Liver (tissue), 3 donors: ENCODE measurements at regions not wholly inside any gene's neighbourhood (a gene's known extent, or its start where the extent isn't known, plus 50 kb on each side); places are given as distances from the start of the nearest gene placed in this dataset.

Experiments
- ATF3 ChIP-seq: IDR thresholded peaks from 2 replicates; pipeline ENCODE4 v1.6.1; 2016; ENCODE audit warnings: antibody characterized with exemption
- GABPA ChIP-seq, 2 donors: IDR thresholded peaks in 1 of 2; conservative IDR thresholded peaks in 1 of 2; 2 replicates each; pipeline ENCODE4 v1.6.1; 2016; ENCODE audit warnings: antibody characterized with exemption in 2 of 2, mild to moderate bottlenecking in 1 of 2, moderate library complexity in 1 of 2
- TAF1 ChIP-seq: conservative IDR thresholded peaks from 2 replicates; pipeline ENCODE4 v1.6.1; 2016; ENCODE audit warnings: antibody characterized with exemption, mild to moderate bottlenecking
- YY1 ChIP-seq: IDR thresholded peaks from 2 replicates; pipeline ENCODE4 v1.6.1; 2016; ENCODE audit warnings: antibody characterized with exemption, mild to moderate bottlenecking
- TF ChIP-seq, protein P1 (sequence below): IDR thresholded peaks from 2 replicates; pipeline ENCODE4 v1.6.1; 2016; ENCODE audit warnings: antibody characterized with exemption
- TF ChIP-seq, protein P2 (sequence below): fragments of 150-350 bp; IDR thresholded peaks from 2 replicates; pipeline ENCODE4 v1.5.1; 2017; ENCODE audit warnings: improper control_type of control experiment, low read depth, low read length; ENCODE audit not compliant: missing input control
- TF ChIP-seq, protein P3 (sequence below): IDR thresholded peaks from 2 replicates; pipeline ENCODE4 v1.6.1; 2016; ENCODE audit warnings: antibody characterized with exemption
- donor health status: healthy.
- donor health status: healthy.

DNA sequence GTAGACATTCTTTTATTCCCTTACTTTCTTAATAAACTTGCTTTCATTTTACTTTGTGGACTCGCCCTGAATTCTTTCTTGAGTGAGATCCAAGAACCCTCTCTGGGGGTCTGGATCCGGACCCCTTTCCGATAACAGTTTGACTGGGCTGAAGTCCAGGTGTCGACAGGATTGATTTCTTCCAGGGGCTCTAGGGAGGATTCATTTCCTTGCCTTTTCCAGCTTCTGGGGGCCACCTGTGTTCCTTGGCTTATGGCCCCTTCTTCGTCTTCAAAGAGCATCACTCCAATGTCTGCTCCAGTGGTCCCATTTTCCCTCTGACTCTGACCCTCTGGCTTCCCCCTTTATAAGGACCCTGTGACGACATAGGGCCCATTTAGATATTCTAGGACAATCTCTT is 67.5 kb downstream of the COPS8 start:
- TF ChIP-seq, protein P1, sequence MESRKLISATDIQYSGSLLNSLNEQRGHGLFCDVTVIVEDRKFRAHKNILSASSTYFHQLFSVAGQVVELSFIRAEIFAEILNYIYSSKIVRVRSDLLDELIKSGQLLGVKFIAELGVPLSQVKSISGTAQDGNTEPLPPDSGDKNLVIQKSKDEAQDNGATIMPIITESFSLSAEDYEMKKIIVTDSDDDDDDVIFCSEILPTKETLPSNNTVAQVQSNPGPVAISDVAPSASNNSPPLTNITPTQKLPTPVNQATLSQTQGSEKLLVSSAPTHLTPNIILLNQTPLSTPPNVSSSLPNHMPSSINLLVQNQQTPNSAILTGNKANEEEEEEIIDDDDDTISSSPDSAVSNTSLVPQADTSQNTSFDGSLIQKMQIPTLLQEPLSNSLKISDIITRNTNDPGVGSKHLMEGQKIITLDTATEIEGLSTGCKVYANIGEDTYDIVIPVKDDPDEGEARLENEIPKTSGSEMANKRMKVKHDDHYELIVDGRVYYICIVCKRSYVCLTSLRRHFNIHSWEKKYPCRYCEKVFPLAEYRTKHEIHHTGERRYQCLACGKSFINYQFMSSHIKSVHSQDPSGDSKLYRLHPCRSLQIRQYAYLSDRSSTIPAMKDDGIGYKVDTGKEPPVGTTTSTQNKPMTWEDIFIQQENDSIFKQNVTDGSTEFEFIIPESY = no peak
- TF ChIP-seq, protein P2, sequence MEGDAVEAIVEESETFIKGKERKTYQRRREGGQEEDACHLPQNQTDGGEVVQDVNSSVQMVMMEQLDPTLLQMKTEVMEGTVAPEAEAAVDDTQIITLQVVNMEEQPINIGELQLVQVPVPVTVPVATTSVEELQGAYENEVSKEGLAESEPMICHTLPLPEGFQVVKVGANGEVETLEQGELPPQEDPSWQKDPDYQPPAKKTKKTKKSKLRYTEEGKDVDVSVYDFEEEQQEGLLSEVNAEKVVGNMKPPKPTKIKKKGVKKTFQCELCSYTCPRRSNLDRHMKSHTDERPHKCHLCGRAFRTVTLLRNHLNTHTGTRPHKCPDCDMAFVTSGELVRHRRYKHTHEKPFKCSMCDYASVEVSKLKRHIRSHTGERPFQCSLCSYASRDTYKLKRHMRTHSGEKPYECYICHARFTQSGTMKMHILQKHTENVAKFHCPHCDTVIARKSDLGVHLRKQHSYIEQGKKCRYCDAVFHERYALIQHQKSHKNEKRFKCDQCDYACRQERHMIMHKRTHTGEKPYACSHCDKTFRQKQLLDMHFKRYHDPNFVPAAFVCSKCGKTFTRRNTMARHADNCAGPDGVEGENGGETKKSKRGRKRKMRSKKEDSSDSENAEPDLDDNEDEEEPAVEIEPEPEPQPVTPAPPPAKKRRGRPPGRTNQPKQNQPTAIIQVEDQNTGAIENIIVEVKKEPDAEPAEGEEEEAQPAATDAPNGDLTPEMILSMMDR = no peak
- TF ChIP-seq TAF1 (no peak), GABPA (IDR thresholded peaks at IDR 0.05 in 1 of 2, conservative IDR thresholded peaks at IDR 0.05 in 1 of 2) (no peak), YY1 (no peak), ATF3 (no peak)
- TF ChIP-seq, protein P3, sequence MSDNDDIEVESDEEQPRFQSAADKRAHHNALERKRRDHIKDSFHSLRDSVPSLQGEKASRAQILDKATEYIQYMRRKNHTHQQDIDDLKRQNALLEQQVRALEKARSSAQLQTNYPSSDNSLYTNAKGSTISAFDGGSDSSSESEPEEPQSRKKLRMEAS = no peak
